Astrocyte (in vitro differentiated cells and primary cell): ENCODE measurements at regions not wholly inside any gene's neighbourhood (a gene's known extent, or its start where the extent isn't known, plus 50 kb on each side); places are given as distances from the start of the nearest gene placed in this dataset.

Experiments
- DNase-seq: peaks from one replicate; pipeline ENCODE4 v3.0.0-alpha.2; 2010; ENCODE audit warnings: low read depth
- FAIRE-seq: peaks from 2 replicates; lab custom pipeline; 2011; peaks lifted over from hg19 to GRCh38; lab: Jason Lieb, UNC
- H2AFZ ChIP-seq: 2 replicates; pipeline ENCODE4 v1.6.0; 2012; ENCODE audit warnings: low read depth, low read length, inconsistent platforms
- H3K27ac ChIP-seq: 2 replicates; pipeline ENCODE4 v1.5.1; 2011; ENCODE audit warnings: low read depth, low read length, inconsistent platforms
- H3K27me3 ChIP-seq: 2 replicates; pipeline ENCODE4 v1.6.0; 2011; ENCODE audit warnings: low read length, inconsistent platforms; ENCODE audit not compliant: insufficient read depth
- H3K36me3 ChIP-seq: 2 replicates; pipeline ENCODE4 v1.5.1; 2011; ENCODE audit warnings: low read length, inconsistent platforms; ENCODE audit not compliant: insufficient read depth
- H3K4me1 ChIP-seq: 2 replicates; pipeline ENCODE4 v1.5.1; 2011; ENCODE audit warnings: low read length, inconsistent platforms; ENCODE audit not compliant: insufficient read depth
- H3K4me2 ChIP-seq: 2 replicates; pipeline ENCODE4 v1.6.0; 2012; ENCODE audit warnings: low read length, inconsistent platforms
- H3K4me3 ChIP-seq: 2 replicates; pipeline ENCODE4 v1.5.1; 2011; ENCODE audit warnings: low read depth, mild to moderate bottlenecking, low read length, inconsistent platforms; ENCODE audit not compliant: insufficient read depth
- H3K79me2 ChIP-seq: 2 replicates; pipeline ENCODE4 v1.6.0; 2012; ENCODE audit warnings: mild to moderate bottlenecking, low read length, inconsistent platforms; ENCODE audit not compliant: insufficient read depth
- H3K9ac ChIP-seq: 2 replicates; pipeline ENCODE4 v1.6.0; 2012; ENCODE audit warnings: mild to moderate bottlenecking, low read length, inconsistent platforms
- H3K9me3 ChIP-seq: 2 replicates; pipeline ENCODE4 v1.5.1; 2012; ENCODE audit warnings: low read depth, mild to moderate bottlenecking, low read length, inconsistent platforms; ENCODE audit not compliant: insufficient read depth
- H4K20me1 ChIP-seq: 2 replicates; pipeline ENCODE4 v1.6.0; 2012; ENCODE audit warnings: low read length, inconsistent platforms; ENCODE audit not compliant: insufficient read depth
- H3K27ac Mint-ChIP-seq: one replicate; pipeline ENCODE4 v1.8.0; 2021; ENCODE audit warnings: mild to moderate bottlenecking, mixed read lengths; ENCODE audit not compliant: unreplicated experiment
- H3K27me3 Mint-ChIP-seq: one replicate; pipeline ENCODE4 v1.8.0; 2021; ENCODE audit warnings: low read depth, mixed read lengths; ENCODE audit not compliant: unreplicated experiment
- H3K36me3 Mint-ChIP-seq: one replicate; pipeline ENCODE4 v1.8.0; 2021; ENCODE audit warnings: low read depth, mixed read lengths; ENCODE audit not compliant: unreplicated experiment
- H3K4me1 Mint-ChIP-seq: one replicate; pipeline ENCODE4 v1.8.0; 2021; ENCODE audit warnings: low read depth, mixed read lengths; ENCODE audit not compliant: unreplicated experiment
- H3K4me3 Mint-ChIP-seq: one replicate; pipeline ENCODE4 v1.8.0; 2021; ENCODE audit warnings: mild to moderate bottlenecking, moderate library complexity, mixed read lengths; ENCODE audit not compliant: unreplicated experiment
- H3K9me3 Mint-ChIP-seq: one replicate; pipeline ENCODE4 v1.8.0; 2021; ENCODE audit warnings: mild to moderate bottlenecking, mixed read lengths; ENCODE audit not compliant: unreplicated experiment
- EZH2 ChIP-seq: IDR thresholded peaks from 2 replicates; pipeline ENCODE4 v1.6.1; 2012; ENCODE audit warnings: mild to moderate bottlenecking, low read length, inconsistent platforms; ENCODE audit not compliant: insufficient read depth
- TF ChIP-seq, protein P1 (sequence below): IDR thresholded peaks from 2 replicates; pipeline ENCODE4 v1.5.1; 2011; ENCODE audit warnings: low read depth, mild to moderate bottlenecking, inconsistent platforms, low read length, moderate library complexity; ENCODE audit not compliant: insufficient read depth

GRCh38 chr19:29022165-29022564 lies 190.8 kb downstream of the UQCRFS1 start:
- Mint-ChIP-seq H3K36me3 (no peaks in the 10 kb centered on the region), H3K27me3 (peaks cover 54% of the 10 kb centered on the region), H3K27ac (no peak overlapping the region), H3K4me1 (no peaks in the 10 kb centered on the region), H3K4me3 (no peak overlapping the region), H3K9me3 (no peaks in the 10 kb centered on the region)
- H3K4me2 ChIP-seq: no peak overlapping the region
- no peaks in the 10 kb centered on the region for H4K20me1 ChIP-seq
- TF ChIP-seq, protein P1, sequence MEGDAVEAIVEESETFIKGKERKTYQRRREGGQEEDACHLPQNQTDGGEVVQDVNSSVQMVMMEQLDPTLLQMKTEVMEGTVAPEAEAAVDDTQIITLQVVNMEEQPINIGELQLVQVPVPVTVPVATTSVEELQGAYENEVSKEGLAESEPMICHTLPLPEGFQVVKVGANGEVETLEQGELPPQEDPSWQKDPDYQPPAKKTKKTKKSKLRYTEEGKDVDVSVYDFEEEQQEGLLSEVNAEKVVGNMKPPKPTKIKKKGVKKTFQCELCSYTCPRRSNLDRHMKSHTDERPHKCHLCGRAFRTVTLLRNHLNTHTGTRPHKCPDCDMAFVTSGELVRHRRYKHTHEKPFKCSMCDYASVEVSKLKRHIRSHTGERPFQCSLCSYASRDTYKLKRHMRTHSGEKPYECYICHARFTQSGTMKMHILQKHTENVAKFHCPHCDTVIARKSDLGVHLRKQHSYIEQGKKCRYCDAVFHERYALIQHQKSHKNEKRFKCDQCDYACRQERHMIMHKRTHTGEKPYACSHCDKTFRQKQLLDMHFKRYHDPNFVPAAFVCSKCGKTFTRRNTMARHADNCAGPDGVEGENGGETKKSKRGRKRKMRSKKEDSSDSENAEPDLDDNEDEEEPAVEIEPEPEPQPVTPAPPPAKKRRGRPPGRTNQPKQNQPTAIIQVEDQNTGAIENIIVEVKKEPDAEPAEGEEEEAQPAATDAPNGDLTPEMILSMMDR: no peak
- TF ChIP-seq EZH2: no peak
- no peak overlapping the region for H2AFZ ChIP-seq
- H3K27me3 ChIP-seq: no peaks in the 10 kb centered on the region
- no peaks in the 10 kb centered on the region for H3K36me3 ChIP-seq
- no peaks in the 10 kb centered on the region for H3K79me2 ChIP-seq
- H3K9me3 ChIP-seq: peaks cover under 1% of the 10 kb centered on the region
- no peak overlapping the region for H3K4me3 ChIP-seq
- H3K9ac ChIP-seq: no peak overlapping the region
- FAIRE-seq (no peak), DNase-seq (no peak)
- H3K4me1 ChIP-seq: no peaks in the 10 kb centered on the region
- H3K27ac ChIP-seq: no peak overlapping the region

GRCh38 chr19:29021232-29021916 lies 191.6 kb downstream of the UQCRFS1 start:
- Histone ChIP-seq H2AFZ (no peak overlapping the region), H3K4me2 (no peak overlapping the region), H3K36me3 (no peaks in the 10 kb centered on the region), H3K9ac (no peak overlapping the region), H3K4me1 (no peaks in the 10 kb centered on the region), H4K20me1 (no peaks in the 10 kb centered on the region), H3K4me3 (no peak overlapping the region), H3K79me2 (no peaks in the 10 kb centered on the region), H3K9me3 (no peaks in the 10 kb centered on the region), H3K27me3 (no peaks in the 10 kb centered on the region), H3K27ac (no peak overlapping the region)
- Mint-ChIP-seq H3K9me3 (no peaks in the 10 kb centered on the region), H3K4me1 (no peaks in the 10 kb centered on the region), H3K36me3 (no peaks in the 10 kb centered on the region), H3K27me3 (peaks cover 62% of the 10 kb centered on the region), H3K4me3 (no peak overlapping the region), H3K27ac (no peak overlapping the region)
- no peak for DNase-seq
- FAIRE-seq: no peak
- TF ChIP-seq, protein P1: no peak
- no peak for TF ChIP-seq EZH2

GRCh38 chr19:29019403-29019802 lies 193.5 kb downstream of the UQCRFS1 start:
- H3K9me3 ChIP-seq: no peaks in the 10 kb centered on the region
- no peak for FAIRE-seq
- H3K4me3 Mint-ChIP-seq: no peak overlapping the region

More at GRCh38 chr19:29019403-29019802, 193.5 kb downstream of the UQCRFS1 start:
- Histone ChIP-seq H3K27ac (no peak overlapping the region), H3K4me1 (no peaks in the 10 kb centered on the region), H3K9ac (no peak overlapping the region), H3K27me3 (no peaks in the 10 kb centered on the region), H4K20me1 (no peaks in the 10 kb centered on the region), H3K79me2 (no peaks in the 10 kb centered on the region), H2AFZ (no peak overlapping the region), H3K4me3 (no peak overlapping the region), H3K4me2 (no peak overlapping the region), H3K36me3 (no peaks in the 10 kb centered on the region)
- no peak for DNase-seq
- H3K9me3 Mint-ChIP-seq: no peaks in the 10 kb centered on the region
- H3K4me1 Mint-ChIP-seq: no peaks in the 10 kb centered on the region
- no peaks in the 10 kb centered on the region for H3K36me3 Mint-ChIP-seq
- H3K27me3 Mint-ChIP-seq: peaks cover 78% of the 10 kb centered on the region
- TF ChIP-seq, protein P1: no peak
- no peak for TF ChIP-seq EZH2
- no peak overlapping the region for H3K27ac Mint-ChIP-seq
